ENCODE measurements at regions not wholly inside any gene's neighbourhood (a gene's known extent, or its start where the extent isn't known, plus 50 kb on each side); places are given as distances from the start of the nearest gene placed in this dataset.
"Not testable (repeated sequence)": the region's sequence is repeated elsewhere in the genome, so short reads cannot be mapped to it uniquely, and the experiment has no call there.

DNA sequence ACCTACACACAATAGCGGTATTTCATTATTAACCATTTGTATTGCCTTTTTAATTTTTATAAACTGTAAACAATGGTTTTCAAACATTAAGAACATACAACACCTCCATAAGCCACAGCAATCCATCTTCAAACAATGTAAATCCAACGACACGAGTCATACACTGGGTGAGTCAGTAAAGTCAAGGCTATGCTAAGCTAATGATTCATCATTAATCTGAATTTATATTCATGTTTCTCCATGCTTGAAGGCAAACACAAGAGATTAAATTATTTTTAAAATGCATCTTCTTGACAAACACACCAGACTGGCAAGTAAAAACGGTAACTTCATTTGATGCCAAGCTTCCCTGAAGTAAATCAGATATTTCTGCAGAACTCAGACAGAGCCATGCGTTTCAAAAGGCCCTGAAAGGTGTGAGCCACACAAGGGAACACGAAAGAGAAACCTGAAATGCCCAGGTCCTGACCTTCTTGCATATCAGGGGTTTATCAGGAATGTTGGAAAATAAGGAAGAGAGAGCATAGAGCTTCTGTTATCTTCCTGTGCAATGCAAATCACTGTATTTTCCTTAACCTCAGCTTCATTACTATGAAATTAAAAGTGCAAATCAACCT is 162.5 kb downstream of the ALDH8A1 start:
- DNase-seq (ENCODE audit: low read depth, low spot score): no peak

DNA sequence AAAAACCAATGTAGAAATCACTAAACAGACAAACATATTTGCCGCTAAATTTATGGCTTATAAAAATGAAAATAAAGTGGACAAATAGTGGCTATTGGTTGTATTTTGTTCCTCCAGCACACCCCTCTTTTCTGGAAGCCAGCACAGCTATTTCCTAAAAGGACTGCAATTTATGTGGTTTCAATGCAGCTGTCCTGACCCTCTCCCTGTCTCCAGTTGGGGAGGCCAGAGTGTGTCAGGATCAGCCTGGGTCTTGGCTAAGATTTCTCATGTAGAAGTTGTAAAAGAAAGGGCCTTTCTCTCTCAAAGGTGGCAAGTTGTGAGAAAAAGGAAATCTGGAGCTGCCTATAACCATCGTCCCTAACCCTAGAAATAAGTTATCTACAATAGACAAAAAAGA is 165.6 kb downstream of the ALDH8A1 start:
- DNase-seq (ENCODE audit: low read depth, low spot score): no peak

DNA sequence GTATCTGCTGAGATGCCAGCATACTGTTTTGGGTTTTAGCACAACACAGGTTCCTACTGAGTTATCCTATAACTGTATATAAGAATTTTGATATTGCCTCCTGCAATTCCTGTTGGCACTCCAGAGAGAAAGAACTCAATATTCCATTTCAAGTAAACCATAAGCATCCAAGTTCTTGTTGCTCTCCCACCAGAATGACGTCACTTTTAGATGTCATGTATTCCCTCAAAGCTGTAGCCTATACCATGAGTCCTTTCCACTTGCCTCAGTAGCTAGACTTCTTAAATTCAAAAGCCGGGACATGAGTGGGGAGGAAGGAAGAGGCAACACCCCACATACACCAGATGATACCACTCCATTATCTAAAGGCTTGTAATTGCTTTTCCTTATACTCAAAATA is 171.5 kb downstream of the ALDH8A1 start:
- DNase-seq (ENCODE audit: low read depth, low spot score): no peak

DNA sequence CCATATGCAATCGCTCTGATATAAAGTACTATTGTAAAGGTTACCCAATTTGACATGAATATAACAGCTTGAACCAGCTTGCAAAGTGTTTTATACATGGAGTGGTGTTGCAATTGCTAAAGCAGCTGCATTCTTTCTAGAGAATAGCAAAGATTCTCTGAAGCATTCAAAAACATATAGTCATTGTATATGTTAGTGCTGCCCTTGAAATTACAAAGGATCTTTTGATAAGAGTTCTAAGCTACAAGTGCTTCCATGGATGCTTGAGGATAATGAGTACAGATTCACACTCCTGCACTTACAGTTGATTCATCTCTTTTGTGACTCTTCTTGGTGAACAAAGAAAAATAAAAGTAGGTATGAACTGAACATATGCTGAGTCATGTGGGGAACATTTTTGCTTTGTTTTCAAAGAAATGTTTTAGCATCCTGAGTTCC is 175.7 kb downstream of the ALDH8A1 start:
- DNase-seq (ENCODE audit: low read depth, low spot score): peak; percentile 1

DNA sequence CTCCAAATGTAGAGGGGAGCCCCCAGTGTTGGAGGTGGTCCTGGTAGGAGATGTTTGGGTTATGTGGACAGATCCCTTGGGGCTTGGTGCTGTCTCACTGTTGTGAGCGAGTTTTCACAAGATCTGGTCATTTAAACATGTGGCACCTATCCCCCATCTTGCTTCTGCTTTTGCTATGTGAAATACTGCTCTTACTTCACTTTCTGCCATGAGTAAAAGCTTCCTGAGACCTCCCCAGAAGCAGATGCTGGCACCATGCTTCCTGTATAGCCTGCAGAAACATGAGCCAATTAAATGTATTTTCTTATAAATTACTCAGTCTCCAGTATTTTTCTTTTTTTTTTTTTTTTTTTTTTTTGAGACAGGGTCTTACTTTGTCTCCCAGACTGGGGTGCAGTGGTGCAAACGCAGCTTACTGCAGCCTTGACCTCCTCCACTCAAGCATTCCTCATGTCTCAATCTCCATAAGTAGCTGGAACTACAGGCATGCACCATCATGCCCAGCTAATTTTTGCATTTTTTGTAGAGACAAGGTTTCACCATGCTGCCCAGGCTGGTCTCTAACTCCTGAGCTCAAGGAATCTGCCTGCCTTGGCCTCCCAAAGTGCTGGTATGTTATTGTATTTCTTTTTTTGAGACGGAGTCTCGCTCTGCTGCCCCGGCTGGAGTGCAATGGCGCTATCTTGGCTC is 177.1 kb downstream of the ALDH8A1 start:
- no peak for DNase-seq (ENCODE audit: low read depth, low spot score)

DNA sequence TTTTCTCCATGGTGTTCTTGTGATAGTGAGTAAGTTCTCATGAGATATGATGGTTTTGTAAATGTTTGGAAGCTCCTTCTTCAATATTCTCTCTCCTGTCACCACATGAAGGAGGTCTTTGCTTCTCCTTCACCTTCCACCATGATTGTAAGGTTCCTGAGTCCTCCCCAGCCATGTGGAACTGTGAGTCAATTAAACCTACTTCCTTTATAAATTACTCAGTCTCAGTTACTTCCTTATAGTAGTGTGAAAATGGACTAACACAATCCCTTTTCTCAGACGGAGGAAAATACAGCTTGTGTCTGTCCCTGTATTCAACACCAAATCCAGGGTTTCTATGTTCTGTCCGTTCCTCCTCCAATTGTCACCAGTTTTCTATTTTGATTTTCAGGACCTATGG is 181.0 kb downstream of the ALDH8A1 start:
- DNase-seq (ENCODE audit: low read depth, low spot score): no peak

DNA sequence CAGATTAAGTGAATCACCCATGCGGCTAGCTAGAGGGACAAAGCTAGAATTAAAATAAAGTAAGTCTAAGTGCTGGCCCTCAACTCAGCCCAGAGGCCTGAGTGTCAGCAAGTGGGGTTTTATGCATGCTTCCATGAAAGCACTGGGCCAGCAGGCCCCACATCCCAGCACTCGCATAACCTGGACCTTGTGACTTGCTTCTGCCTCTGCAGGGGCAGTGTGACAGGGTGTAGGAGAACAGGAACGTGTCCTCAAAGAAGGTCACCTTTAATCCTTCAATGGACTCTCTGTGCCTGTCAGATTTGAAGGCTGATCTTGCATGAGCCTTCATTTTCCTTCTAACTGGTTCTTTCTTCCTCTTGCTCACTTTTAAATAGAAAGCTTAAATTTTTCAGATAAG is 183.4 kb downstream of the ALDH8A1 start:
- DNase-seq (ENCODE audit: low read depth, low spot score): no peak

DNA sequence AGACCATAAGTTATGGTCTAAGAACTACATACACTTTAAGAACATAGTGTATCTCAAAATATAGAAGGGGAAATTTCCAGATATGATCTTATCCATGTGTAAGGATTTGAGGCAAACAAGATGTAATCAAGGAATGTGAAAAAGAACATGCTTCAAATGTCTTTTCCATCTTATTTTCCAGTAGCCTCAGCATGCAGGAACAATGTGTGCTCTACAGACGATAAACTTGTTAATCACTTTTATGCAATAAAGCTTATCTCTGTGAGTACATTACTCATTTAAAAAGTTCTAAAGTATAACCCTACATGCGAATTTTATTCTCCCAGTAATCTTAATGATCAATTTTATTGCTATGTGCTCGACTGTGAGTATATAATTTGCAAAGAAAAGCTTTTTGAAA is 185.2 kb downstream of the ALDH8A1 start:
- no peak for DNase-seq (ENCODE audit: low read depth, low spot score)

DNA sequence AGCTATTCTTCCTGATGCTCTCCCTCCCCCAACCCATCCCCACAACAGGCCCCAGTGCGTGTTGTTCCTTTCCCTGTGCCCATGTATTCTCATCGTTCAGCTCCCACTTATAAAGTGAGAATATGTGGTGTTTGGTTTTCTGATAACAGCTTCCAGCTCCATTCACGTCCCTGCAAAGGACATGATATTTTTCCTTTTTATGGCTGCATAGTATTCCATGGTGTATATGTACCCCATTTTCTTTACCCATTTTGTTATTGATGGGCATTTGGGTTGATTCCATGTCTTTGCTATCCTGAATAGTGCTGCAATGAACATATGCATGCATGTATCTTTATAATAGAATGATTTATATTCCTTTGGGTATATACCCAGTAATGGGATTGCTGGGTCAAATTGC is 186.3 kb downstream of the ALDH8A1 start:
- not testable (repeated sequence) for DNase-seq (ENCODE audit: low read depth, low spot score)

DNA sequence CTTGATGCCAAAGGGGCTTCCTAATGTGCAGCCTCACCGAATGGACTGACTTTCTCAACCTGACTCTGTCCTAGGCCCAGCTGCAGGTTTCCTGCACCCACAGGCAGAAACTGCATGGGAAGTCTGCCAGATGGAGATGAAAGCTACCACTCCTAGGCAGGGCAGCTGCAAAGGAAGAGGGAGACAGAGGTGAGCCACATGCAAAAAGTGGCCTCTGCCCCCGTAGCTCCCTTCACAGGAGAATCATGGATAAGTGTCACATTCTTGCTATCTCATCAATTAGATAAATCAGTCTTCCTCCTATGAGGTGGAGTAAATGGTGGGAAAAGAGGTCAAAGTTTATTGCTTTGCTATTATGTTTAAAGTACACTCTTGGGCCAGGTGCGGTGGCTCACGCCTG is 191.3 kb downstream of the ALDH8A1 start:
- DNase-seq (ENCODE audit: low read depth, low spot score): no peak

DNA sequence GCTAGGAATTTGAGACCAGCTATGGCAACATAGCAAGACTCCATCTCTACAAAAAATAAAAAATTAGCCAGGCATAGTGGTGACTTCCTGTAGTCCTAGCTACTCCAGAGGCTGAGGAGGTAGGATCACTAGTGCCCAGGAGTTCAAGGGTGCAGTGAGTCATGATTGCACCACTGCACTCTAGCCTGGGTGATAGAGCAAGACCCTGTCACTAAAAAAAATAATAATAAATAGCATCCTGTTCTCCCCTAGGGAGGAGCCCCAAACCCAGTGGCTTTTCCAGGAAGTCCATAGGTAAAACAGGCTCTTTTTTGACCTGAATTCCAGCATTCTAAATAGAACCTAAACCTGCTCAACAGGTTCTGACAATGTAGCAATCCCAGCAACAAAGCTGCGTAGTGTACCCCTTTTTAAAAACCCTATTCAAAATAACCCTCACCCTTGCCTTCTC is 192.0 kb downstream of the ALDH8A1 start:
- no peak for DNase-seq (ENCODE audit: low read depth, low spot score)

DNA sequence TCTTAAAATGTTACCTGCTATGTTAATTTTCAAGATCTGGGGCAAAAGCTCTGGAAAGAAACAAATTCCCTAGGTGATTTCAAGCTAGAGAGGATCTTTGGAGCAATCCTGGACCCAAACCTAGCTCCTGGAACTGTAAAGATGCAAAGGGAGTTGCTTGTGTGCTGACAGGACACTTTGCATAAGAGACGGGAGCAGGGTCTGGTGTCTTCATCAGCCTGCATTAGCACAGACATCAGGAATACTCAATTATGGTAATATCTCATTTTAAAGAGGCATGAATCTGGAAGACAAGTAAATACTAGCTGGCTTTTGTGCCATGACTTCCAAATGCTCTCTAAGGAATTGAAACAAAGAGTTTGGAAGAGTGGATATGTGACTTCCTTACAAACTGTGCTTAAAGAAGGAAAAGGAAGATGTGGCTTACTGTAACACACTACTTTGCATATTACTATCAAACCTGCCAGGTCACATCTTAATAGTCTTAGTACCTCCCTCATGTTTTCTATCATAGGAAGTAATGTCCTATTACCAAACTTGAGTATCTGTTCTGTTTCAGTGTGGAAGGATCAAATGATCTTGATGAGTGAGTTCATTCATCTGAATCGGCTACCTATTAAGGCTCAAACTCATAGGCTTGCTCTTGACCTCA is 193.4 kb downstream of the ALDH8A1 start:
- no peak for DNase-seq (ENCODE audit: low read depth, low spot score)

DNA sequence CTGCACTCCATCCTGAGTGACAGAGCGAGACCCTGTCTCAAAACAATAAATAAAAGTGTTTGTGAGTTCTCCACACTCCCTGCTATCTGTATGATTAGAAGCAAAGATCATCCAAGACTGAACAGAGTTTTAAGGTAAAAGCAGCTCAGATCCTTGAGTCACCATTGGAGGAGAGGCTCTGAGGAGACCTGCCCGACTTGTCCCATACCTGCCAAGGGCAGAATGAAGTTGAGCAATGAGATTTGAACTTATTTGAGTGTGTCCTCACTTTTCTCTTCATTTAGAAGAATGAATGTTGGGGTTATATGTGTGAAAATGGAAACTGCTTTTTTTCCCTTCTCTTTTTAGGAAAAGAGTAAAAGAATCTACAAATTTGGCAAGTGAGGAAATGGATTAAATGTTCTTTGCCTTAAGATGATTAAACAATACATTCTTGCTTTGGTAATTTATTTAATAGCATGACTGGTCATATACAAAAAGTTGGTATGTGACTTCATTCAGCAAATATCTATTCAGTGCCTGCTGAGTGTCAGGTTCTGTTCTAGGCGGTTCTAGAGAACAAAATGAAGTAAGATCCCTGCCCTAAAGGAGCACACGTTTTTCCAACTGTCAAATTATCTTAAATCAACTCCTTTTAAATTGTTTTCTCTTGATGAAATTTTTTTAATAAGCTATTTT is 195.7 kb downstream of the ALDH8A1 start:
- DNase-seq (ENCODE audit: low read depth, low spot score): no peak

DNA sequence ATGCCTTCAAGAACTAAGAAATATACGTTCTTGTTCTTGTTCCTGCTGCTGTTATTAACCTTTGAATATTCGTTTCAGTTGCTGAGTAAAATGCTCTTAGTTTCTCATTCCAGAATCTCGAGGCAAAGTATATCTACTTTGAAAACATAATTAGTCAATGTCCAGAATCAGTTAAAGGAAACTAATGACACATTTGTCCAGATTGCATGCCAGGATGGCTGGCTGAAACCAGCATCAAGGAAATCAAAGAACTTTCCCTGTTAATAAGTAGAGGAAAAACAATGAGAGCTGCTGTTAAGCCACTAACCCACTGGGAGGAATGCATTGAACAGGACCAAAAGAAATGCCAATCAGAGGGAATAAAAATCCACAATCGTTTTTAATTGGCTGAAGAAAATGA is 196.9 kb downstream of the ALDH8A1 start:
- no peak for DNase-seq (ENCODE audit: low read depth, low spot score)

DNA sequence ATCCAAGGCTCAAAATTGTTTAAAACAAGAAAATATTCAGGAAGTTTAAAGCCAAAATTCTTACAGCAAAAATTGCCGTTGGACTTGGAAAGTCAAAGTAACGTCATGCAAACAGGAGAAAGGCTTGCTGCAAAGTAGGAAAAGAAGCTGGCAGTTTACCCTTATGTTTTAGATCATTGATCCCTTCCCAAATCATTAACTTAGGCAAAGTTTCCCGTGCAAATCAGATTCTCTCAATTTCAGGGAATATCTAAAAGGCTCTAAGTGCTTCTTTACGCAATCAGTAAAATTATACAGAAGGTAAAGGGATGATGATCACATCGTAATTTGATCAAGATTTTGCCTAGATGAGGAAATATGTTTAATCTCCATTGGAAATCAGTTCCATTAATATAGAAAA is 197.5 kb downstream of the ALDH8A1 start:
- DNase-seq (ENCODE audit: low read depth, low spot score): no peak

DNA sequence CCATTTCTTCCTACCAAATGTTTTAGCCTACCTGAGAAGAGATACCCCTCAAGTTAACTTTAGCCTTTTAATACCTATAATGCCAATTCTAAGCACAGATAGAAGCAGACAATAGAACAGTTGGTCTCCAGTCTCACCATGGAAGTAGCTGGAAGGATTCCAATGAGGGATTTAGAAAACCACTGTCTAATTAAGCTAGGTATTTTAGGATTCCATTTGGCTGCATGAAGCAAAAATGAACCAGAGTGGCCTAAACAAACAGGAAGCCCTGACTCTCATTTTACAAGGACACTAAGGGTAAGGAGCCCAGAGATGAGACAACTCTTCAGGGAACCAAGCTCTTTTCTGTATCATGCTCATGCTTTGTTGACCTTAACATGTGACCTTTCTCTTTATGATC is 199.2 kb downstream of the ALDH8A1 start:
- DNase-seq (ENCODE audit: low read depth, low spot score): no peak

DNA sequence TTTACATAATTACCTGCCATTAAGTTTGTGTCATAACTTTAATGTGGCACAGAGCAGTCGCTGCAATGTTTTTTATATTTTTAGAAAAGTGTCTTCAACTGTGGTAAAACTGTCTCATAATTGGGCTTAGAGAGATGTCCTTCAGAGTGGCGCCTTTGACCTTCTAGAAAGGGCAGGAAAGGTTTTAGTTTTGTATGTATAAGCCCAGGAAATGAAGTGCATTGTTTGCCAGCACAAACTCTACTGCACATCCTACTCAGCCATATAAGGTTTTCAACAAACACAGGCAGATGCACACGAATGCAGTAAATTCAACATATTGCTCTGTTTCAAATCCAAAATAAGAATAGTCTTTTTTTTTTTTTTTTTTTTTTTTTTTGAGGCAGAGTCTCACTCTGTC is 201.4 kb downstream of the ALDH8A1 start:
- no peak for DNase-seq (ENCODE audit: low read depth, low spot score)

DNA sequence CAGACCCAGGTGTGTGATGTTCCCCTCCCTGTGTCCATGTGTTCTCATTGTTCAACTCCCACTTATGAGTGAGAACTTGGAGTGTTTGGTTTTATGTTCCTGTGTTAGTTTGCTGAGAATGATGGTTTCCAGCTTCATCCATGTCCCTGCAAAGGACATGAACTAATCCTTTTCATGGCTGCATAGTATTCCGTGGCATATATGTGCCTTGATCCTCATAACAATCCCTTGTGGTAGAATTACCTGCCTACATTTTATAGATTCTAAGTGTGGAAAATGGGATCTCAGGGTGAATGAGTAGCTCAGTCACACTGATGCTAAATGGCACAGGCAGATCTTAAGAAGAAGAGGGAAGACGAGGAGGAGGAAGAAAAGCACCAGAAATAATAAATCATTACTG is 202.7 kb downstream of the ALDH8A1 start:
- DNase-seq (ENCODE audit: low read depth, low spot score): not testable (repeated sequence)

DNA sequence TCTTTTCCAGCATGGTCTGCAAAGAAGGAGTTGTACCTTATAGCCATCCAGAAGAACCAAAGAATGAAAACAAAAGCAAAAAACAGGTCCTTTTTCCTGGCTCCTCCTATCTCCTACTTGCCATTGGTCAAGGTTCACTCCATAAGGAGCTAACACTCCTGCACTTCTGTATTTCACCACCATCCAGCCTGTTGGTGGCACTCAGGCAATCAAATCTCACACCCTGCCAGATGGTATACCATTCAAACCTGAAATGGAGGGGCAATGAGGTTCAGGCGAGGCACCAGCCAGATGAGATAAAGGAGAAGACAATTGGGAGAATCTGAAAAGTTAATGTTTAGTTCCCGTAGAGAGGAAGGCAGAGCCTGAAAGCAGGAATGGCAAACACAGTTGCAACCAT is 203.8 kb downstream of the ALDH8A1 start:
- no peak for DNase-seq (ENCODE audit: low read depth, low spot score)

DNA sequence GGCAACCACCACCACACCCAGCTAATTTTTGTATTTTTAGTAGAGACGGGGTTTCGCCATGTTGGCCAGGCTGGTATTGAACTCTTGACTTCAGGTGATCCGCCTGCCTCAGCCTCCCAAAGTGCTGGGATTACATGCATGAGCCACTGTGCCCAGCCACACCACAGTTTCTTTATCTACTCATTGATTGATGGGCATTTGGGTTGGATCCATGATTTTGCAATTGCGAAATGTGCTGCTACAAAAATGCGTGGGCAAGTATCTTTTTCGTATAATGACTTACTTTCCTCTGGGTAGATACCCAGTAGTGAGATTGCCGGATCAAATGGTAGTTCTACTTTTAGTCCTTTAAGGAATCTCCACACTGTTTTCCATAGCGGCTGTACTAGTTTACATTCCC is 204.7 kb downstream of the ALDH8A1 start:
- not testable (repeated sequence) for DNase-seq (ENCODE audit: low read depth, low spot score)

DNA sequence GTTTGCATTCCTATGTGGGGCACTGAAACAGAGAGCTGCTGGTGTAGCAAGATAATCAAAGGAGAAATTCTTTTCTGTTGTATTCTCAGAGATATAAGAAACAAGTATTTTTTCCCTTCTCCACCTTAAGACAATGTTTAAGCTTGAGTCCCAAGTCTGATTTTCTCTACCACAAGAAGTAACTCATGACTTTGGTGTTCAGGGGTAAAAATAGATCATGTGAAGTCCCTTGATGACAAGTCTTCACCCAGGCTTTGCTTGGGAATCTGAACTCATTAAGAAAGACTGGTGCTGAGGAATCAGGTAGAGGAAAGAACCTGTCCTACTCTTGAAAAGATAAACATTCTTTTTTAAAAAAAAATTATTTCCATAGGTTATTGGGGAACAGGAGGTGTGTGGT is 205.6 kb downstream of the ALDH8A1 start:
- DNase-seq (ENCODE audit: low read depth, low spot score): no peak

DNA sequence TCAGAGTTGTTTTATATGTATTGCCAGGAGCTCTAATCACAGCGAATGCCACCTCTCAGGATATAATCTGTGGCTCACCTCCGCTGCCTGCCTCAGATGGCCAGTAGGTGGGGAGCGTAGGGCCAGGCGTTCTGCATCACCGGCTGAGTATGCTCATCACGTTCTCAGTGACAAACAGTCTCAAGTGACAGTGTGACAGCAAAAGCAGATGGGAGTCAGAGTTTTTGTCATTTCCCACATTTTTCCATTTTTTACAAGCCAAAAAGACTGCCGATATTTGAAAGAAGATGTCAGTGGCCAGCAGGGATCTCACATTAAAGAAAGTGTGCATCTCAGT is 208.7 kb downstream of the ALDH8A1 start:
- DNase-seq (ENCODE audit: low read depth, low spot score): no peak

Measured in brain pericyte (primary cell).